Right hindlimb (tissue), 1 donor: ENCODE measurements at regions not wholly inside any gene's neighbourhood (a gene's known extent, or its start where the extent isn't known, plus 50 kb on each side); places are given as distances from the start of the nearest gene placed in this dataset.
"Not testable (repeated sequence)": the region's sequence is repeated elsewhere in the genome, so short reads cannot be mapped to it uniquely, and the experiment has no call there.

ENCODE experiments used
- DNase-seq: peaks from one replicate; pipeline ENCODE4 v3.0.0-alpha.2; 2018

DNA sequence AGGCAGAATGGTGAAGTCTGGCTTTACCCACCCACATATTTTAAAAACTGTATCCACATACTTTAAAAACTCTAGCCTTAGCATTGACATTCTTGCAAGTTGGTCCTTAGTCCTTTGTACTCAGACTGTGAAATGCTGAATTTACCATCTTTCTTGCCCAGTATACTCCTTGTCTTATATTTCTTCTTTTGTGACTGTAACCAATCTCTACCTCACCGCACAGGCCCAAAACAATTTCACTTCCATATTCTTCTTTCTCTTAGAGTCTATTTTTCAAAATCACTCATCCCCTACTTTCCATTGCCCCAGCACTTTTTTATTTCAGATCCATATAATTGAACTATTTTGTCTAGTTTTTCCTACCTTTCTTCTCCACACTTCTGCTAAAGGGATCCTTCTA is 892.4 kb upstream of the B3GALT2 start:
- DNase-seq, result no peak

DNA sequence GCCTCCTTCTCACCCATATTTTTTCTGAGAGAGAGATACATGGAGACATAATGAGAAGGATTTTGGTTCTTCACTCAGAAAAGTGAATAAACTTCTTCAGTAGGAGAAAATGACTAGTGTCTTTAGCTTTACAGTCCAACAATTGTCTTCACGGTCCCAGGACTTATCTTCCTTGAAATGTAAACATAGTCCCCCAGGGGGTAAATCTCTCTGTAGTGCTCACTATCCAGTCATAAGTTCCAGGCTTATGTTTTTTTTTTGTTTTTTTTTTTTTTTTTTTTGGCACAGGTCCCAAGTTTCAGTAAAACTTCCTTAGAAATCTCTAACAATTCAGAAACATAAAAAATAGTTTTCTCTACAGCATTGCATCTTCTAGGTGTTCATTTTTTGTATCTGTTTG is 890.2 kb upstream of the B3GALT2 start:
- DNase-seq, result no peak

DNA sequence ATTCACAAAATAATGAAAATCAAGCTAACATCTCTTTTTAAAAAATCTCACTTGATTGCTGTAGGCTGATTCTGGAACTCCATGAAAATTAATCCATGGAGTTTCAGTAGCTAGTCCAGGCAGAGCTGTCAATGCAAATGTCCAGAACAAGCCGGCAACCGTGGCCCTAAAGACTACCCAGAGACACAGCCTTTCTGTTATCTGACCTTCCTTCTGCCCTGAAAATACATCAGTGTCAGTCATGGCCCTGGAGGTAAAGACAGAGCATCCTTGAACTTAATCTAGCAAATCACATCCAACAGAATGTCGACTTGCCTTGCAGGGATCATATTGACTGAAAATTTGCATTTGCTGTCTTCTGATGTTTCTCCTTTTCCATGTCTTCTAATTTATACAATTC is 887.4 kb upstream of the B3GALT2 start:
- DNase-seq, result no peak

DNA sequence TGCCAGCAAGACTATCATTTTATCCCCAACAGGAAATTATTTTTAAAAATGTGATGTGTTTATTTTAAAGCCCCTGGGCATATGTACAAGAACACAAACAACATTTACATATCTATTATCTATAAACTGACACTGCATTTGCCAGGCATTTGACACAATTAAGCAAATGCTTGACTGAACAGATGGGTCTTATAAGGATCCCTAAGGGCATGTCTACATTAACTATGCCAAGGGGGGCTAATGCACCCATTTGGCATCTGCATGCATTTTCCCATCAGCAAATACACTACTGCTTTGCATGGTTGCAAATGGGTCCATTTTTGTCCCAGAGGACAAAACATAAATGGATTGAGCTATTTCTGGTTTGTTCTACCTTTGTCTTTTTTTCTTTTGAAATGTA is 884.8 kb upstream of the B3GALT2 start:
- no peak for DNase-seq

DNA sequence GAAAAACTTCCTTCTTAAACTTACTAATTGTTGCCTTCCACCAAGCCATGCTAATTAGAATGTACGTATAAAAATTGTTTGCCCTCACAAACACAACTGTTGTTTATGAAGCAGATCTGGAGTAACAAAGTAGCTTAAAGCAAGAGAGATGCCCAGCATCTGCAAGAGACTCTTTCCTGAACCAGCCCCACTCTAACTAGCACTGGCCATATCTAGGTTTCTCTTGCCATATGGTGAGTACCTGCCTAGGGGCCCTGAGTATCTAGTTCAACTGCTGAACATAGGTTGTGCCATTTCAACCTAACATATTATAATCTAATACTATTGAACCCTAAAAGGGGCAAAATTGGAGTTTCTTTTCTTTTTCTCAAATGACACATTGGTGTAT is 883.4 kb upstream of the B3GALT2 start:
- no peak for DNase-seq

DNA sequence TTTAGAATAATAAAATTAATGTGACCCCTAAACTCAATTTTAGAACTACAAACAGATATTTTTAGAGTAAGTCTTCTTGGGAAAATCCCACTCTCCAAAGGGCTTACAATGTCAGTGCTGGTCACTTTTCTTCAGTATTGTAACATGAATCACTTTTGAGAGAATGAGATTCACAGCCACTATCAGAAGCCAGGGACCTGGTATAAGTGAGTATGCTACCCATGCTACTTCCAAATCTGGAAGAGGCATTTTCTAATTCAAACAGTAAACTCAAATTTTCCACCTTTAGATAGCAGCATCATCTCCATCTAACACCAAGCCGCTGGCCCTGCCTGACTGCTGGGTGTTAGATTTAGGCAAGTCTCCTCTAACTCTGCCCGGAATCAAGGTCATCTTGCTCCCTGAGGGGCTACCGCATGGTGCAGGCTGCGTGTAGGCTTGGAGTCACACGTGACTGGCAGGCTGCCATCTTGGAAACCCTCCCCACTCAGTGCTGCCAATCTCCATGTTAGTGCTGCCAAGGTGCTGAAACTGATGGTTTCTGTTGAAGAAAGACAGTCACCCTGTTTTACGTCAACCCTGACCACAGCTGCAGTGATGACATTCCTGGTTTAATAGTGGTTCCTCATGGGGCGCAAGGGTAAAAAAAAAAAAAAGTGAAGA is 882.9 kb upstream of the B3GALT2 start:
- no peak for DNase-seq

DNA sequence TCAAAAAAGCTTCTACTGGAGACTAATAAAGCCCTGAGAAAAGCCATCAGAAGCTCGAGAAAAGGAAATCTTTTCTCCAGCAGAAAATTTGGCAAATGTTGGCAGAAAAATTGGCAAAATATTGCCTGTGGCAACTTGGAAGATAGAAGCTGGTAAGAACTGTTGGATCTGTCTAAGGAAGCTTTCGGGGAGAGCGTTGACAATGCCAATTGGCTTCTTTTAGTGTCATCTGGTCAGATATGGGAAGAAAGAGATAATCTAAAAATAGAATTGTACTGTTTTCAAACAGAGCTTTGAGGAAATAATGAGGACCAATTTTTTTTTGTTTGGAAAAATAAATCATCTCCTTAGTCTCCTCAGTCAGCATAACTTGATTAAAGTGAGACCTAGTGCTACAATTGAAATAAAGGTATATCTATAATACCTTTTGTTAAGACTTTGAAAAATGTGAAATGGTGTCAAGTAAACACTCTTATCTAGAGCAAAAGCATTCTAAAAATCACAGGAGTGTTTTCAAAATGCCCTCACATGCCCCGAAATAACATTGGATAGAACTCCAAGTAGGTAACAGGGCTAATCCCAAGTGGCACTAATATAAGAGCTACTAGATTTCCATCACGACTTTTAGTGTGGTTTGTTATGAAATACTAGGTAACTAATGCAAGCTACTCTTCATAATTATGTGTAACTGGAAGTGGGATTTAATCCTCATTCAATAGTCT is 882.2 kb upstream of the B3GALT2 start:
- no peak for DNase-seq

DNA sequence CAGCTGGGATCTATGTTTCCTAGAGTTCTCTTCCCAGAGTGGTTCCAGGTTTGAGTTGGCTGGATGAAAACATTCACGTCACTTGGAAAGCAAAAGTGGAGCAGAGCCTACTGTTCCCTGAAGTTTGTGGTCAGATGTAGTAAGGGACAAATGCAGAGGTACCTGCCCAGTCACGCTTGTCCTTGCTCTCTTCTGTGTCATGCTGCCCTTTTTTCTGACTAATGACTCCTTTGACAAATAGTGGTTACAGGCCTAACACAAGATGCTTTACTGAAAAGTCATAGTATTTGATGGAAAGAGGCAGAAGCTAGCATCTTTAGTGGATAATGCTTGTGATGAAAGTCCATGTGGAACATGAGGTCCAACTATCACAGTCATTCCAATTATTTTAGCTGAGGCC is 881.4 kb upstream of the B3GALT2 start:
- DNase-seq, result no peak

DNA sequence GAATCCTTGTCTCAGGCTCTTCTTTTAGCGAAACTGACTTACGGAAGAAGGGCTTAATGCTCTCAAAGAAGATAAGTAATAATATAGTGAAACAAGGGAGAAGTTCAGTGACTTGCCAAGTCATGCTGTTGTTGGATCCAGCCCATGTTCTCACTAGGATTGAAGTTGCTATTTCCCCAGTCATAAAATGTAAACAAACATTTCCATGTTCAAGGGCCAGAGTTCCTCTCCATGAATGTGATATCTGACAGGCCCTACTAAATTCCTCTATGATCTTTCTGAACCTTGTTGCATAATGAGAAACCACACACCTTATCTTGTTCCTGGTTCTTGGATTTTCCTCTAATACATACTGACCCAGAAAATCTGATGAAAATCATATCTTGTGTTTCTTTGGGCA is 876.5 kb upstream of the B3GALT2 start:
- DNase-seq, result no peak

DNA sequence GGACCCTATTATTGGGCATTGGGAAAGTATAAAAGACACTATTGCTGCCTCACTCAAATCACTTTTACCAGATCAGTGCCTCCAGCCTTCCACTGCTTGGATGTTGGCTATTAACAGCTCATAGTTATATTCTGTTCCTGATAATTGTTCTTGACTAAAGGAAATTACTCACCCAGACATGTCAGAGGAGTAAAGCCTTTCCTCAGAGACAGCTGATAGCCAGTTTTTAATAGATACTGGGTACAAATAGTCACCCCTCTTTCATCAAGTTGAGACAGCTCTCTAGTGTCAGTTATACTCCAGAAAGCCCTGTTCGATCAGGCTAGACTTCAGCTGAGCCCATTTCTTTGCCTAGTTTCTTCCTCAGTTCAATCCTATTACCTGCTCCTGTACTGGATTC is 876.1 kb upstream of the B3GALT2 start:
- DNase-seq, result no peak

DNA sequence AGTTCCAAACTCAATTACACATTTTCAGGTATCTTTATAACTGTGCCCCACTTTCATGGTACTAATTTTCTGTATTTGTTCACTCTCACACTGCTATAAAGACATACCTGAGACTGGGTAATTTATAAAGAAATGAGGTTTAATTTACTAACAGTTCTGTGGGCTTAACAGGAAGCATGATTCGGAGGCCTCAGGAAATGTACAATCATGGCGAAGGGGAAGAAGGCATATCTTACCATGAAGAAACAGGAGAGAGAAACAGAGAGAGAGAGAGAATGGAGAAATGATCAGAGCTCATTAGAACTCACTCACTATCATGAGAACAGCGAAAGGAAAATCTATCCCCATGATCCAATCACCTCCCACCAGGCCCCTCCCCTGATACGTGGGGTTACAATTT is 874.1 kb upstream of the B3GALT2 start:
- no peak for DNase-seq

DNA sequence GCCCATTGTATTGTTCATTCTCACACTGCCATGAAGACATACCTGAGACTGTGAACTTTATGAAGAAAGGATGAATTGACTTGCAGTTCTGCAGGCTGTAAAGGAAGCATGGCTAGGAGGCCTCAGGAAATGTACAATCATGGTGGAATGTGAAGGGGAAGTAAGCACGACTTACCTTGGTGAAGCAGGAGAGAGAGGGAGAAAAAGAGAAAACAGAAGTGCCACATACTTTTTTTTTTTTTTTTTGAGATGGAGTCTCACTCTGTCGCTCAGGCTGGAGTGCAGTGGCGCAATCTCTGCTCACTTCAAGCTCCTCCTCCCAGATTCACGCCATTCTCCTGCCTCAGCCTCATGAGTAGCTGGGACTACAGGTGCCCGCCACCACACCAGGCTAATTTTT is 871.9 kb upstream of the B3GALT2 start:
- not testable (repeated sequence) for DNase-seq

DNA sequence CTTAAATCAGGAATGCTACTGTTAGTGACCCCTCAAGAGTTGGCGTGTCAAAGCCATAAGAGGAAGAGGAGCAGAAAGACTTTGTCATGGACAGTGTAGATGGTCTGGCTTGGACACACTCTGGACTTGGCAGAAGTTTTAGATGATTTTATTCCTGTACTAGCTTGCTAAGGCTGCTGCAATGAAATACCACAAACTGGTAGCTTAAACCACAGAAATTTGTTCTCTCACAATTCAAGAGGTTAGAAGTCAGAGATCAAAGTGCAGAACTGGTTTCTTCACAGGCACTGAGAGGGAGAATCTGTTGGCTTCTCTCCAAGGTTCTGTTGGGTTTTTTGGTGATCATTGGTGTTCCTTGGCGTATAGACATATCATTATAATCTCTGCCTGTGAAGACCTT is 869.8 kb upstream of the B3GALT2 start:
- no peak for DNase-seq

DNA sequence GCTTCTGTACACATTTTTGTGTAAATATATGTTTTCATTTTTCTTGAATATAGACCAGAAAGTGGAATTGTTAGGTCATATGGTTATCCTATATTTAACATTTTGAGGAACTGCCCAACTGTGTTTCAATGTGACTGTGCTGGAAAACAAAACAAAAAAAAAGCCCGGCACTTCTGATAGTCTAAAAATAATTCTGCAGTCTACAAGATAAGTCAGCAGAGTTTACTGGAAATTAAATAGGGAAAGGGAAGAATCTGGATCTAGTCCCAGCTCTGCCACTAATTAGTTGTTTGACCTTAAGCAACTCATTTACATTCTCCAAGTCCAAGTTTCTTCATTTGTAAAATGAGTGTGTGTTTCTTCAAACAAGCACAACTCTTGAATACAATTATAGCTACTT is 869.1 kb upstream of the B3GALT2 start:
- no peak for DNase-seq

DNA sequence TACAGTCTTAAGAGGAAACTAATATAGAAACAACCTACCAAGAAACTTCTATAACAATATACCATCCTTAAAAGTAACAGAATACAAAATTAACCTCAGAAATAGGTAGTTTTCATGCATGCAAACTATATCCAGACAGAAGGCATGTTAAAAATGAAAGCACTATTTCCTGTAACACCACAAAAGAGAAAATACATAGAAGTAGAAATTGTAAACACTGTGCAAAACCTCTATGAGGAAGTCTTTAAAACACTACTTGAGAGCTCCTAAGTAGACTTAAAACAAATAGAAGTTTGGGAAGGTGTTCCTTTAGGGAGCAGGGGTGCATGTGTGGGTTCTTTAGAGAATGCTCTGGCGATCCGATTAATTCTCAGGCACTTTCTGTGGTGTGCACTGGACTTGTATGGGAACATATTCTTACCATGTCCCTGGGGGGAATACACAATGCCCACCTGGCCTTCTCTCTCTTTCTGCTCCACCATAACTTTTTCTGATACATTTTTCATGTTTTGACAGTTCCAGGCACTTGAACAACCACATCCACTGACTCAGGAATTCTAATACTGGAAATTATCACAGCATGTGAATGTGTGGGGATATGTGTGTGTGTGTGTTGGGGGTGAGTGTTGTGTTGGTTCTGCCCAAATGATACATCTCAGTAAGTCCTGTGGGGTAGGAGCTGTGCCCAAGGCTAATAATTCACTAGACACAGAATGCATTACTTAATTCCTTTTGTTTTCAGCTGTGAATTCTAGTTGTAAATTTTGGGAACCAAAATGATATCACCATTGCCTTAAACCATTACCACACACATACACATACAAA is 866.3 kb upstream of the B3GALT2 start:
- DNase-seq, result no peak

DNA sequence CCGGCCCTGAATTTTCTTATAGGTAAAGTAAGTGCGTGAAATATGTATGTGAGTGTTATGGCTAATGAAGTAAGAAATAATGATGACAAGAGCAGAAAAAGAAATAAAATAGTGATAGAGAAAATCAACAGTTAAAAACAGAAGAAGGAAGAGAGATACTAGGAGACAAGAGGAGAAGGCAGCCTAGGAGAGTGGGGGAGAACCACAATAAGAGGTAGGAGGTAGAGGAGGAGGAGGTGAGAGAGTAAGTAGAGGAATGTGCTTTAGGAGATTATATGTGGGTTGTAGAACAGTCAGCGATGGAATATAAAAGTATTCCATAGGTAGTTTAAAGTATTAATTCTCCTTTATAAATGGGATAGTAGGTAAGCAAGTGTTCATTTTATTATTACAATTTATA is 861.5 kb upstream of the B3GALT2 start:
- DNase-seq, result no peak

DNA sequence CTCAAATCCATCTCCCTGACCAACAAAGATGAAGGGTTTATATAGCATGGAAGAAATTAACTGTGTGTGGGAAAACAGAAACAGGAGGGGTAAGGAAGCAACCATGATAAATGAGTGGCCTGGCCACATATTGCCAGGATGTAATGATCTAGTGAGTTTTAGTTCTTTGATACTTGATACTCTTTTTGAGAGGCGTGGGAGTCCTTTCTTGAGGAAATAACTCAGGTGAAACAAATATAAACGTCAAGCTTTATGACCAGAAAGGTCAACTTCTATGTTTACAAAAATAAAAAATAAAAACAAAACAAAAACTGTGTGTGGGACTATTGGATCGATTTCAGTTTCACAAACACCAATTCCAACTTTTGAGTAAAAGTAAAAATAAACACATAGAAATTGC is 860.8 kb upstream of the B3GALT2 start:
- no peak for DNase-seq

DNA sequence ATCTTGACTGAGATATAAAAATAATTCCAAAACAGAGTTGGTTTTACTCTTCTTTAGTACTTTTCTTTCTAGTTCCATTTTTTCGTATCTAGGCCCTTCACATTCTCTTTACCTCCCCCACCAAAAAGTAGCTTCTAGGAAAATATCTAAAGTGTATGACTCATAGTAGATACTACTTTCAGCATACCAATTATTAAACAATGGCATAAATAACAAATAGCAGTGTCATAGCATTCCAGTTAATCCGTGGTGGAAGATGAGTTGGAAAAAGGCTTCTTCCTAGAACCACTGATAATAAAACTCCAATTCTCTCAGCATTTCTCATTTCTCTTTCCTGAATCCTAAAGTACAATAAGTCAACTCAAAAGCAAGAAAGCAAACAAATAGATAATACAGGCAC is 859.0 kb upstream of the B3GALT2 start:
- no peak for DNase-seq

DNA sequence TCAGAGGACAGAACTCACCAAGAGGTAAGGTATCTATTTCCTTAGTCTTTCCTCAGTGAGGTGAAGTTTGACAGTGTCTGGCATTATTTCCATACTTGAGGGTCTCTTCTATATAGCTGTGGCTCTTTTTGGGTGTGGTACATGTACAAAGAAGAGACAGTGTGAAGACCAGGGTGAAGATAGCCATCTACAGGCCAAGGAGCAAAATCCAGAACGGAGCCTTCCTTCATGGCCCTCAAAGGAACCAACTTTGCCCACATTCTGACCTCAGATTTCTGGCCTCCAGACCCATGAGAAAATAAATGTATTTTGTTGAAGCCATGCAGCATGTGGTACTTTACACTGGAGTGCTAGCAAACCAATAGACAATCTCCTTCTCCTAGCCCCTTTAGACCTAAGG is 858.5 kb upstream of the B3GALT2 start:
- no peak for DNase-seq

DNA sequence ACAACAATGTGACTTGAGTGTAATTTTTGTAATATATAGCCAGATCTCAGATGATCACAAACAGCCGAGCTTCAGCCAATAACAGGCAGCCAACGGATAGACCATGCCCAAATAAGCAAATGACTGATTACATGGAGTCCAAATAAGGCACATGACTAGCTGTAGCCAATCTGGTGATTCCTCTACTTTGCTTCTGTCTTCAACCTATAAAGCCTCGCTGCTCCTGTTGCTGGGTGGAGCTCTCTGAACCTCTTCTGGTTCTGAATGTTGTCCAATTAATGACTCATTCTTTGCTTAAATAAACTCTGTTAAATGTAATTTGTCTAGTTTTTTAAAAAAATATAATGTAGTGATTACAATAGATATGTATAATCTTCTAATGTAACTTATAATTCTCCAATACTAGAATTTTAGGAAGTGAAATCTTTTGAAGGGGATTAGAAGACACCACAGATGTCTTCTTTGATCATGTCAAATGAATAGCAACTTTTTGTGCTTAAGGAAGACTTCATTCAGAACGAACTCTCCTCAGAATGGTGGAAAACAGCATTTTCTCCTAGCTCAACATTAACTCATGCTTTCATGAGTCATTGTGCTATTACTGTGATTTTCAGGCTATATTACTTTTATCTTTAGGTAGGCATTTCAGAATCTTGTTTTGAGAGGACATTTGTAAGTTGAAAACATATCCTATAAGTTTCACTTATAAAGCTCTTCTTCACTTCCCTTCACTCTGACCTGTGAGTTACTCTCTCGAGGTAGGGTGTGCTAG is 857.8 kb upstream of the B3GALT2 start:
- no peak for DNase-seq

DNA sequence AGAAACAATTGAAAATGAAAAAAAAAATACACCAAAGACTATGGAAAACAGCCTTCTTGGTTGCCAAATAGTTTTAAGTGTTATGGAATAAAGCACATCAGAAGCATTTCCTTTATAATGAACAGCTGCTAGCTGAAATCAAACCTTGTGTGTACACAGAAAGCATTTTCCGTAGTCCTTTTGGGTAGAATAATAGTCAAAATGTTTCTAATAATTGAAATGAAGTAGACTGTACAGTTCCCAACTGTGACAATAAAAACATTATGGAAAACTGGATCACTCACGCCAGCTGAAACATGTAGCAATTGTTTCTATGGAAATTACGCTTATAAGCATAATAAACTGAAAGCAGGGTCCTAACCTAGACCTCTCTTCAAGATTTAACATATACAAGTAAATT is 856.3 kb upstream of the B3GALT2 start:
- DNase-seq, result no peak

DNA sequence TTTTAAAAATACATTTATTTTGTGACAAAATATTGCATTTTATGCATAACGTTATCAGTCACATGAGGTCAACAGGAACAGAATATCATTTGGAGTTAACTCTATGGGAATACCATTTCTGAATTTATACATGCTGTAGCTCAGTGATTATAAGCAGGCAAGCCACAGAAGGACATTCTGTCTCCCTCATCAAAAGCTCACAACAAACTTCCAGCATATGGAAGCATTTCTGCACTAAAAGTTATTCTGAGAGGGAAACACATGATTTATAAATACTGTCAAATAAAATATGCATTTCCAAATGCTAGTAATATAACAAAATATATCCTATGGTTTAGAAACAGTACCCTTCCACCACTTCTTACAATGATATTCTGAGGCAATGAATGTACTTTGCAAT is 854.1 kb upstream of the B3GALT2 start:
- DNase-seq, result no peak

DNA sequence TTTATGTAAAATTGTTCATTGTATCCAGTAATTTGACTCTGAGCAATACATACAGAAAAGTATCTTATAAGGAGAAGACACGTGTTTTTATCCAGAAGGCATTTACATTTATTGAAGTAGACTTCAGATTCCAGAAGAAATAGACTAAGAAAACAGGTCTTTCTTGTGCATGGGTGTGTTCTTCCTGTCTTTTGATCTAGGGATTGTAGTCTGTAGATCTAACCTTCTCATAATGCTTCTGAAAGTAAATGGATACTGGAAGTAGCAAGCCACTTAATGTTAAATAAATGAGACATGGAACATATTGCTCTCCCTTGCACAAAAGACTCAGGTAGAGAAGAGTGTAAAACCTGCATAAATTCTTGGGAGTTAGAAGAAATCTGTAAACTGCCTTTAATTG is 853.2 kb upstream of the B3GALT2 start:
- DNase-seq, result no peak
